NK-92 (cell line): ENCODE measurements at regions not wholly inside any gene's neighbourhood (a gene's known extent, or its start where the extent isn't known, plus 50 kb on each side); places are given as distances from the start of the nearest gene placed in this dataset.
"Not testable (repeated sequence)": the region's sequence is repeated elsewhere in the genome, so short reads cannot be mapped to it uniquely, and the experiment has no call there.

ENCODE experiments used
- DNase-seq: peaks from one replicate; lab custom pipeline; 2025; ENCODE audit not compliant: unreplicated experiment; lab: John Stamatoyannopoulos, UW

DNA sequence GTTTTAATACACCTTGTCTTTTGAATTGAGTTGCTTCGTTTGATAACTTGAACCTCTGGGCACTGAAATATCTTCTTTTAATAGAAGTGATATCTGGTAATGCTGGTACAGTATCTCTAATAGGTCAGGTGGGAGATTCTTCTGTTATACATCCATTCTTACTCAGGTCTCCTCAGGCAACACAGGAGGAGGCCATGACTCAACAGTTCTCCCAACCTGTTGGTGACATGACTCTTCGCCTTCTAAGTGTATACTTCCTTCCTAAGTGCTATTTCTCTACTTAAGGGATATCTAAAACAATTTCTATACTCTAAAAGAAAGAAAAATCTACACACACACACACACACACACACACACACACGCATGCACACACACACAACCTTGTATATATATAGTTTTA is 509.1 kb downstream of the PCNX1 start:
- DNase-seq: no peak

DNA sequence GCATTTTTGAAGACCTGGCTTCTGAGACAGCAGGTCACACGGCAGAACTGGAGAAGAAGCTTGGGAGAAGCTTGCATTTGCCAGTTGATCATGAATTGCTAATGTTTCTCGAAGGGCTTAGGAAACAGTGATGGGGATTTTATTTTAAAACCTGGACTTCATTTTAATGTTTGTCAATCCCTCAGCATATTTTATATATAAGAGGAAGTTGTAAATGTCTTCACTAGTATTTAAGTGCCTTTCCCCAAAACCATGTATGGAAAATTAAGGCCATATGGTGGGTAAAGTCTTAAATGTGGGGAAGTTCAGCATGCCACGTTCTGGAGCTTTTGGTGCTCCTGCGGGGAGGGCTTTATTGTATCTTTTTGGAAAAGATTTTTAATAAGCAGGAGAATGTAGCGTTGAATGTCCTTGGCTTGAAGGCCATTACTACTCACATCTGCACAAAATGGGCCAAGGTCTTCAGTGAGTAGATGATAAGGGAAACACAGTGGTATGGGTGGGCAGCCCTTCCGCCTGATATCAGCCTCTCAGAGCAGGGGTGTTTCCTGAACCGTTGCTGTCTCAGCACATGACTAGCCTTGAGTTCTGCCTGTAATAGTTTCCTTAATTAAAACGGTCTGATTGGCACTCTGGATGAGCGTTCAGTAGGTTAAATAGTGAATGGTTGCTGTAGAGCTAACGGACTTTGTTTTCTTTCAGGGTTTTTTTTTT is 511.4 kb downstream of the PCNX1 start:
- DNase-seq: no peak

DNA sequence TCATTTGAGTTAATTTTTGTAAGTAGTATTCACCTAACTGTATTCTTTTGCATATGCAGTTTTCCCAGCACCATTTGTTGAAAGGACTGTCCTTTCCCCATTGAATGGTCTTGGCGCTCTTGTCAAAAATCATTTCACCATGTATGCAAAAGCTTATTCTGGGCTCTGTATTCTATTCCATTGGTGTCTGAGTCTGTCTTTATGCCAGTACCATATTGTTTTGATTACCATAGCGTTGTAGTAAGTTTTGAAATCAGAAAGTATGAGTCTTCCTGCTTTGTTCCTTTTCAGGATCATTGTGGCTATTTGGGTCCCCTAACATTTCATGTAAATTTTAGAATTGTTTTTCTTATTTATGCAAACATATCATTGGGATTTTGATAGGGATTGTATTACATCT is 508.7 kb upstream of the RGS6 start:
- no peak for DNase-seq

DNA sequence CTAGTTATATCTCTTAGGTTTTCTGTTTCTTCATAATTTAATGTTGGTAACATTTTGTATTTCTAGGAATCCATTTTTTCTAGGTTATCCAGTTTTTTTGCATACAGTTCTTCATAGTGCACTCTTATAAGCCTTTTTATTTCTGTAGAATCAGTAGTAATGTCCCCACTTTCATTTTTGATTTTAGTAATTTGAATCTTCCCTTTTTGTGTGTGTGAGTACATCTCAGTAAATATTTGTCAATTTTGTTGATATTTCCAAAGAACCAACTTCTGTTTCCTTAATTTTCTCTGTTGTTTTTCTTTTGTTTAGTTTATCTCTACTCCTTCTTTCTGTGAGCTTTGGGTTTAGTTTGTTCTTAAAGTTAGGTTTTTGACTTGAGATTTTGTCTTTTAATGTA is 507.3 kb upstream of the RGS6 start:
- no peak for DNase-seq

DNA sequence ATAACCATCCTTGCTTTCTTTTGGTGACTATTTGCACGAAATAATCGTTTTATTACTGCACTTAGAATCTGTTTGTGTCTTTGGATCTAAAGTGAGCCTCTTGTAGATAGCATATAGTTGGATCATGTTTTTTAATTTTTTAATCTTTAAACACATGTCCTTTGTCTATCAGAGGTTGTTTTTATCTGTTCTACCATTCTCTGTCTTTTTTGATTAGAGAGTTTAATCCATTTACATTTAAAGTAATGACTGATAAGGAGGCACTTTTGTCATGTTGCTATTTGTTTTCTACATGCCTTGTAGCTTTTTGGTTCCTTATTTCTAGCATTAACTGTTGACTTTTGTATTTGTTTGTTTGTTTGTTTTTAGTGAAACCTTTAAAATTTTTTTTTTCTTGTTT is 506.2 kb upstream of the RGS6 start:
- DNase-seq: no peak

DNA sequence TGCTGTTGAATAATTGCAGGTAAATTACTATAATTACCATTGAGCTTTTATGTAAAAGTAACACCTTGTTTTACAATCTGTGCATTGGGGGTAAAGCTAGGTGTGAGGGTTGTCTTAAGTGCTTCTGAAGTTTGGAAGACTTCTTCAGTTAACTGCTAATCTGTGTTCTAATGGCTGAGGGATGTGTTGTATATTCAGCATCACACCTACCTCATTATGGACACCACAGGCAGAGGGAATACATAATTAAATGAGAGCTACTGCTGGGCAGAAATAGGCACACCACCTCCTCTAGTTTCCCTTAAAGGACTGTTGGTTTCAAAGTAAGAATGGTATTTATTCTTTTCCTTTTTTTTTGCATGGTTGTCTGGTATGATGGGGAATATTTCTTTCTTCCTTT is 502.3 kb upstream of the RGS6 start:
- no peak for DNase-seq

DNA sequence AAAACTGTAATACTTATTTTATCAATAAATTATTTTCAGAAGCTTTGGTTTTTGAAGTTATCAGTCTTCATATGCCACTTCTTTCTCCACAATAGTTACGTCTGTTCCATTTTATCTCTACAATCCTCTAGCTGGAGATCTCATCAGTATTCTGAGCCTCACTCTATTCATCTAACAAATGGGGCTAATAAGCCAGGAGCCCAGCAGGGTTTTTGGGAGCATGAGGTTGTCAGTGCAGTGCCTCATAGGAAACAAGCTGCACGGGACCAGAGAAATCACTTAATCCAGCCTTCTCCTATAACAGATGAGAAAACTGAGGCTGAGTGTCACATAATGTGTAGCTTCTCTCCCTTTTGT is 501.9 kb upstream of the RGS6 start:
- no peak for DNase-seq

DNA sequence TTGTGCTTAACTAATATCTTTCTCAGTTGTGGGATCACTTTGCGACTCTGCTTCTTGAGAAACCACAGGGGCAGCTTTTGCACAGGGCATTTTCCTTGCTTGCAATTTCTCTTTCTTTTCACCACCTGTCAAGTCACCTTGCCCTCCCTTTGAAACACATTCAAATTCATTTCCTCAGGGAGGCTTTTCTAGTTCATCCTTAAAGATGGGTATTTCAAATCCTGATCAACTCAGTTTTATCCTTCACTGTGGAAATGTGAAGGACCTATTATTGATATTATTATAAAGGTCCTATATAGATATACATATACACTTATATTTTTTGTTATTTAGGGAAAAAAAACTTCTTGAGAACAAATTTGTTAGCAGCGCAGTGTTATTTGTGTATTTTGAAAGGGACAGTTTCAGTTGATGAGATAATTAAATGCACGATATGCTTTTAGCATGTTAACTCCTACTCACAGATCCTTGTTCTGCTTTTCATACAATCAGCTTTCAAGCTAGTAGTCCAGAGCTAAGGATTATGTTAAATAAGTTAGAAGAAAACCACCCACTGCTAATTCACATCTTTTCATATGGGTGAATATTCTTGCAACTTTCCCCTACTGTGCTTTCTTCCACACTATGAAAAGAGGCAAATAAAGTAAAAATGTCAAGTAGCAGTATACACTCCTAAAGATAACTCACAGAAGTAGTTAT is 501.4 kb upstream of the RGS6 start:
- no peak for DNase-seq

DNA sequence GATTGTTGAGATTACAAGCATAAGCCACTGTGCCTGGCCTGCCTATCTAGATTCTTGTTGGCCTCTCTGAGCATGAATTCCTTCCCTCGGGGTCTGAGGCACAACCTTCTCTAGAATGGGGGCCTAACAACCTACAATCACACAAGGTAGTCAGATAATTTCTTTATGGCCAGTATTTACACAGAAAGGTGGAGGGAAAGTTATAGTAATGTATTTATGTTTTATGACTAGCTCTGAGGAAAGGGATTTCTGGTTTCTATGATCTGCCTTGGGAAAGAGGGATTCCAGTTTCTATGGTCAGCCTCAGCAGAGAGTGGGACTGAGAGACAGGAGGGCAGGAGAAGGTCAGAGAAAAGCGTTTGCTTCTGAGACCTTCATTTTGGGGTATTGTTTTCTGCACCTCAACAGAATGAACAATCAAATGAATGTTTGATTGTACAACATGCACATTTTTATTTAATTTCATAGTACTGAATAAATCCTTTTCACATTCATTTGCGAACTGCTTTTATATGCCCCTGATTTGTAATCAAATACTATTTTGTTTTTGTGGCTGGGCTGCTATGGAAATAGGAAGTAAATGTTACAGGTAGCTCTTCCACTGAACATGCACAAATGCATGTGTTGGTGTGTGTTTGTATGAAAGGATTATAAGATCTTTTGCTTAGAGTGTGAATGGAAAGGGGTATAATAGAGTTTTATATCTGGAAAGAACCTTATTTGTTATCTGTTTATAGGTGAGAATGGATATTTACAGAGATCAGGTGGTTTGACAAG is 499.7 kb upstream of the RGS6 start:
- no peak for DNase-seq

DNA sequence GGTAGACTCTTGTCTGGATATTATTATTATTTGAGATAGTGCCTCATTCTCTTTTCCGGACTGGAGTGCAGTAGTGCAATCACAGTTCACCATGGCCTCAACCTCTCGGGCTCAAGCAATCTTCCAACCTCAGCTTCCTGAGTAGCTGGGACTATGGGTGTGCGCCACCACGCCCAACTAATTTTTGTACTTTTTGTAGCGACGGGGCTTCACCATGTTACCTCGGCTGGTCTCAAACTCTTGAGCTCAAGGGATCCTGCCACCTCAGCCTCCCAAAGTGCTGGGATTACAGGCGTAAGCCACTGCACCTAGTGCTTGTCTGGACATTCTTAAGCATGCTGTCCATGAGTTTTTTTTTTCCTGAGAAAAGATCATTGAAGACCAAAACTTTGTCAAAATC is 498.9 kb upstream of the RGS6 start:
- DNase-seq: no peak

DNA sequence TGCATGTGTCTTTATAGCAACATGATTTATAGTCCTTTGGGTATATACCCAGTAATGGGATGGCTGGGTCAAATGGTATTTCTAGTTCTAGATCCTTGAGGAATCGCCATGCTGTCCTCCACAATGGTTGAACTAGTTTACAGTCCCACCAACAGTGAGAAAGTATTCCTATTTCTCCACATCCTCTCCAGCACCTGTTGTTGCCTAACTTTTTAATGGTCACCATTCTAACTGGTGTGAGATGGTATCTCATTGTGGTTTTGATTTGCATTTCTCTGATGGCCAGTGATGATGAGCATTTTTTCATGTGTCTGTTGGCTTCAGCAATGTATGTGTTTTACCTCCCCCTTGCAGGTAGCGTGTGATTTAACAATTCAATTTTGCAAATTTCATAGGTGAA is 496.6 kb upstream of the RGS6 start:
- DNase-seq: not testable (repeated sequence)

DNA sequence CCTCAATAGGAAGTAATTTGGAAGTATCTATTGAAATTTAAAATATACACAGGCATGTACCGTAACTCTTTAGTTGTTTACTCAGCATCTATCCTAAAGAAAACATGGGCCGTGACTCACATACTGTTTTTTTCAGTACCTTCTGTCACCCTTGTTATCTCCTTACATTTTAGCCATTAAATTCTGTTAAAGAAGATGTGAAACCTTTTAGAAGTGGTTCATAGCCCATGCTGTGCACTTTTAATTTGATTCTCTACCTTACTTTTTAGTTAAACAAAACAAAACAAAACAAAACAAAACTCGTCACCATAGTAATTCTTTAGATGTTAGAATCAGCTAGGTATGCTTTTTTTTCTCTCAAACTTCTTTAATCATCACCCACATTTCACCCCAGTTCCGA is 494.4 kb upstream of the RGS6 start:
- DNase-seq: no peak

DNA sequence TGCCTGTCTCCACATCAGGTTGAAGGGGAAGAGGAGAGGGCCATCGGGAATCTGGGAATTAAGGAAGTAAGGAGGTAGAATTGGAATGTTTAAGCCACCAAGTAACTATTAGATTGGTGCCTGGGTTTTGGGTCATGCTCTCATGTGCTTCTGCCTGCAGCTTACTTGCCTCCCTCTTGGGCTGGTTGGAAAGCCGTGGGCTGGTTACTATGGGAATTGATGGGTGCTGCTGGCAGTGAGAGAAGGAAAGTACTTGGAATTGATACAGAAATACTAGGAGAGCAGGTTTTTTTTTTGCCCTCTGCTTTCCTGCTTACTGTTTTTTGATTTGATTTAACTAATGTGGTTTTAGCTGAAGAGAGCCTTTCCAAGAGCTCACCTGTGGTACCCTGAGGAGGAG is 493.5 kb upstream of the RGS6 start:
- DNase-seq: no peak

DNA sequence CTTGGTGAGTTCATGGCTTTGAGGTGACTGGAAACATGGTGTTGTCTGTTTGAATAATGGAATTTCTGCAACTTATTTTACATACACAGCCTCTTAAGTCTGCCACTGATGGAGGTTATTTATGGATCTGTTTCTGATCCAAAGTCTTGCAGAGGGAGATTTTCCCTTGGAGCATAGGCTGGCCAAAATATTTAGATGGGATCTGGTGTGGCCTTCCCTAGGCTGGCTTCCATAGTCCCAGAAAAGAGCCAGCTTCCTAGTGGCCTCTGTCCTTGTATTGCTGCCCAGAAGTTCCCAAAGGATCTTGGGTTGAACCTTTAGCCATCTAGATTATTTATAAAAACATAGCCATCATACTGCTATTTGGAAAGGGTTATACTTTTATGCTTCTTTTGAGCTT is 491.1 kb upstream of the RGS6 start:
- DNase-seq: no peak

DNA sequence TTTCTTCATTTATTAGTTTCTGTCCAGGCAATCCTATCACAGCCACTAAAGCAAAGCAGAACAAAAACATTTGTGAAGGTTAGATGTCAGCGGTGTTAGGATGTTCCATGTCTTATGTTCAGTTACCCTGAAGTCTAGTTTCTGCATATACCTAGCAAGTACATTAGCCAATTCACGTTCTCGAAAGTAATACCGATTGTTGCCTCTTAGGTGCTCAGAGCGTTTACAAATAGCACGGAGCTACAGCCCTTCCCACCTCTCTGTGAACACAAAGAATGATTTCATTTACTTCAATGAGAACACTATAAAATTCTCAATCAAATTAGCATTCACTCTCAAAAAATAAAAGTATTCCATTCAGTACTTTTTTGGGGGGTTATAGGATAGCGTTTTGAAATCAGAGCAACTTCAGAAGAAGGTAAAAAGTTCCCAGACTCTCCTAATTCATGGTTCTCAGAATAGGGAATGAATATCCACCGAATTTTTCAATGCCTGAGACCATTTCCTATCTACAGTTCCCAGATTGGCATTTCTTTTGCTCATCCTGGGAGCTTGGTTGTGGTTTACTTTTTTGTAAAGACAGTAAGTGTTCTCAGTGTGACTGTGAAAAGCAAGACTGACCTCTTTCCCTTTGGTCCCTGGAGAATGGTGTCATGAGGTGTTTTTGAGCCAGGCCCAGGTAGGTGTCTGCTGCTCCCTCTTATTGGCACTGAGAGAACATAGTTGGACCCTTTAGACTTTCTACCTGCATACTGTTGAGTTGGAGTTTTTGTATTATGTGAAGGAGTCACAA is 488.0 kb upstream of the RGS6 start:
- no peak for DNase-seq

DNA sequence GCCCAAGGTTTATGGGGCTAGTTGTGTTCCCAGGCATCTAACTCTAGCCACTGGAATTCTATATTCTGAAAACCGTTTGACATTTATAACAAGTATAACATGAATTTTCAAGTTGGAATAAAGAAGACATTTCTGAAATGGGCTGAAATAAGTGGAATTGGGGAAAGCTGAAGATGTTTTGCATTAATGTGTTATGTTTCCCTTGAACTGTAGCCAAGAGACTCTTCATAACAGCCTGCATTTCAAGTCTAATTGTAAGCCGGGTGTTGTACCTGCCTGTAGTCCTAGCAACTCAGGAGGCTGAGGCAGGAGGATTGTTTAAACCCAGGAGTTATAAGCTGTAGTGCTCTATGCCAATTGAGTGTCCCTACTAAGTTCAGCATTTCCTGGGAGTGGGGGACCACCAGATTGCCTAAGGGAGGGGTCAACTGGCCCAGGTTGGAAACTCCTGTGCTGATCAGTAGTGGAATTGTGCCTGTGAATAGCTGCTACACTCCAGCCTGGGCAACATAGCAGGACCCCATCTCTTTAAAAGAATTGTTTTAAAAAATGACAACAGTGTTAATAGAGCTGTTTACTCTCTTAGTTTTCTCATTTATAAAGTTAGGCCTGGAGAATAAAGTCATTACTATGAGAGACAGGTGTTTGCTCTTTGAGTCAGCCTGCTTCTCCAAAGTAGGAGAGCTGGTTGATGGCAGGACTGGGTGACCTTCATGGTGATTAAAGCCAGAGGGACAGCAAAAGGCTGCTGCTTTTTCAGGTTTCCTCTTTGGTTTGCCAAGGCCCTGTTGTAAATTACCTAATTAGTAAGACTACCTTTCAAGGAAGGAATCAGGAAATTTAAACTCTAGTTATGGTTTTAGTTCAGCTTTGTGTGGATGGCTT is 483.6 kb upstream of the RGS6 start:
- DNase-seq: no peak

DNA sequence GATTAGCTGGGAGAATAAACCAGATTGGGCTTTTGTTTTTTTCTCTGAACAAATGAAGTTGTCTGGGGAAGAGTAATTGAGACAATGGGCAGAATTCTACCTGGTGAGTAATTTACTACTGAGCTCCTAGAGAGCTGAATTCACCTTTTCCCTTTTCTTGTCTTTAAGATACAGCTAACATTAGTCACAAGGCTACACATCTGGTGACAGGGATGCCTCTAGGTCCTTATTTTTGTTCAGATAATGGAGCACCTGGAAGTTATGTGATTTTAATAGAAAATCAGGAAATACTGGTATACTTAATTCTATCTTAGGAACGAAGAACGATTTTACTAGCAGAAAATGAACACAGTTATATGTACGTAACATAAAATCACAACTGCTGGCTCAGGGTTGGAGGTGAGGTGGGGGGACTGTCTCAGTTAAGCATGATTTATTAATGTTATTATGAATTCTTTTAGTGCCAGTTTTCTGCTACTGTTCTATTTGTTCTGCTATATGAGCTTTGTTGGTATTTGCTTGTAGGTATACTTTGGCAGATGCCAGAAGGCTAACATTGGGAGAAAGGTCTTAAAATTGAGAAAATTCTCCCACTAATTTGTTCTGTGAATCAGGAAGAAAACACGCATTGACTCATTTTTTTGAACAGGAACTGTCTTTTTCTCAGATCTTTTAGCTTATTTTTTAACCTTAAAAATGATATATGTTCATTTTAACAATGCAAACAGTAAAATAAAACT is 482.7 kb upstream of the RGS6 start:
- DNase-seq: no peak

DNA sequence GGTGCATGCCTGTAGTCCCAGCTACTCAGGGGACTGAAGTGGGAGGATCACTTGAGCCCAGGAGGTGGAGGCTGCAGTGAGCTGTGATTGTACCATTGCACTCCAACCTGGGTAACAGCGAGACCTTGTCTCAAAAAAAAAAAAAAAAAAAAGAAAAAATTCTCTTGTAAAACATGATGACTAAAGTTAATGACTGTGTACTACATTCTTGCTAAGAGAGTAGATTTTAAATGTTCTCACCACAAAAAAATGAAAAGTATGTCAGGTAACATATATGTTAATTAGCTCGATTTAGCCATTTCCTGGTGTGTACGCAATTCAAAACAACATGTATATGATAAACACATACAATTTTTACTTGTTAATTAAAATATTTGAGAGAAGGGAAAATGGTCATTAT is 480.7 kb upstream of the RGS6 start:
- no peak for DNase-seq

DNA sequence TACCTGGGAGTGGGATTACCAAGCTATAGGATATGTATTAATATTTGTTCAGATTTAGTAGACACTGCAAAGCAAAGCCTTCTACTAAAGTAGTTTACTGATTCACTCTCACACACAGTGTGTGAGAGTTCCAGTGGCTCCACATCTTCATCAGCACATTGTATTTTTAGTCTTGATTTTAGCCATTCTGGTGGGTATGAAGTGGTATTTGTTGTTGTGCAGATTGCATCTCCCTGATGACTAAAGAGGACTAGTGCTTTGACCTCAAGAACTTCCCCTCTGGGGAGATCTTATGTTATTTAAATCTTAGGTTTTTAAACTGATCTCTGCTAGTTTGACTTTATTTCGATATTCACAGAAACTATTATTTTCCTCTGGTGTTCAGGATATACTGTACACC is 479.7 kb upstream of the RGS6 start:
- no peak for DNase-seq

DNA sequence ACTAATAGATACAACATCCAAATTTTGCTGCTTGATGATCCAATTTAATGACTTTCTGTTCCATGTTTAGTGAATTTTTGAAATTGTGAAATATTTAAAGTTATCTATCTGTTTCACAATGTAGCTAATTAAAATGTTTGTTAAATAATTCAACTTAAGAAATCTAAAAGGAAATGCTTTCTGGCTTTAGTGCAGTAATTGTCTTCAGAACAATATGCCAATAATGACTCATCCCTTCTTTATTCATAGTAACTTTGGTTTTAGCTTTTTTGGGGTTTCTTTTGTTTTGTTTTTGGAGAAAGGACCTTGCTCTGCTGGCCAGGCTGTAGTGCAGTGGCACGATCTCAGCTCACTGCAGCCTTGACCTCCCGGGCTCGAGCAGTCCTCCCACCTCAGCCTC is 479.2 kb upstream of the RGS6 start:
- no peak for DNase-seq
